ENCODE measurements at regions not wholly inside any gene's neighbourhood (a gene's known extent, or its start where the extent isn't known, plus 50 kb on each side); places are given as distances from the start of the nearest gene placed in this dataset.

- Histone ChIP-seq H3K36me3 (ENCODE audit: control insufficient read depth in 1 of 2, insufficient read depth in 2 of 2, low read length in 2 of 2) (no peaks in the 10 kb centered on the region), H3K9me3 (ENCODE audit: control insufficient read depth in 1 of 2, low read length in 2 of 2) (peaks cover 0 to 7% of the 10 kb centered on the region in 2 donors), H3K27me3 (ENCODE audit: low read depth, low read length) (no peaks in the 10 kb centered on the region)
Observed at GRCh38 chr12:126681676-126682075, 1585.3 kb upstream of the TMEM132C start.

DNA sequence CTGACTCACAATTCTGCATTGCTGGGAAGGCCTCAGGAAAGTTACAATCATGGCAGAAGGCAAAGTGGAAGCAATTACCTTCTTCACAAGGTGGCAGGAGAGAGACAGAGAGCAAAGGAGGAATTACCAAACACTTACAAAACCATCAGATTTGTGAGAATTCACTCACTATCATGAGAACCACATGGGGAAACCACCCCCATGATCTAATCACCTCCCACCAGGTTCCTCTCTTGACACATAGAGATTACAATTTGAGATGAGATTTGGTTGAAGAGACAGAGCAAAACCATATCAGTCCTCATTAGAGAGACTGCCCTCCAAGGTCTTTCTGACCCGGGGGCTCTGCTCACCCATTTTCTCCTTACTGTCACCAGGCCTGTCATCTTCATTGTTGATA is 1582.3 kb upstream of the TMEM132C start:
- H3K27me3 ChIP-seq (ENCODE audit: low read depth, low read length) = no peaks in the 10 kb centered on the region
- H3K9me3 ChIP-seq (ENCODE audit: control insufficient read depth in 1 of 2, low read length in 2 of 2) = peaks cover 0 to 12% of the 10 kb centered on the region in 2 donors
- H3K4me1 ChIP-seq (ENCODE audit: control insufficient read depth in 1 of 2, insufficient read depth in 2 of 2, low read length in 2 of 2) = no peaks in the 10 kb centered on the region
- H3K27ac ChIP-seq (ENCODE audit: low read length) = no peak overlapping the region
- H3K36me3 ChIP-seq (ENCODE audit: control insufficient read depth in 1 of 2, insufficient read depth in 2 of 2, low read length in 2 of 2) = no peaks in the 10 kb centered on the region
- H3K4me3 ChIP-seq (ENCODE audit: low read depth in 1 of 2, low read length in 2 of 2) = no peak overlapping the region

More at GRCh38 chr12:126681676-126682075, 1585.3 kb upstream of the TMEM132C start:
- Histone ChIP-seq H3K27ac (ENCODE audit: low read length) (no peak overlapping the region), H3K4me1 (ENCODE audit: control insufficient read depth in 1 of 2, insufficient read depth in 2 of 2, low read length in 2 of 2) (no peaks in the 10 kb centered on the region), H3K4me3 (ENCODE audit: low read depth in 1 of 2, low read length in 2 of 2) (no peak overlapping the region)

DNA sequence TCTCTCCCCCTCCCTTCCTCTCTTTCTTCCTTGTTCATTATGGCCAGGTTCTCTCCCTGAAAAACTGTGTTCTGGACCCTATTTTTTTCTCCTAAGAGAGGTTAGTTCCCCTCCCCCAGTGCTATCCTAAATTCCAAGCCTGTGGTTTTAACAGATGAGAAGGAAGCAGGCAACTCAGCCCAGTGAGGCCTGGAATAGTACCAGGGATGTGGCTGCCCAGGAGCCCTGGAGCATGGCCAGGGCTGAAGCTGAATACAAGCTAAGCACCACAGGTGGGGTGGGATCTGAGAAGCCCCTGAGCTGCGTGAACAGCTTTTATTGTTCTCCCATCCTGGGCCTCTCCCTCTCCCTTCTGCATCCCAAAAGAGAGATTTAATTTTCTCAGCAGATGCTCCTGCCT is 1581.3 kb upstream of the TMEM132C start:
- H3K27ac ChIP-seq (ENCODE audit: low read length) = no peak overlapping the region
- H3K27me3 ChIP-seq (ENCODE audit: low read depth, low read length) = no peaks in the 10 kb centered on the region
- no peaks in the 10 kb centered on the region for H3K4me1 ChIP-seq (ENCODE audit: control insufficient read depth in 1 of 2, insufficient read depth in 2 of 2, low read length in 2 of 2)
- no peaks in the 10 kb centered on the region for H3K36me3 ChIP-seq (ENCODE audit: control insufficient read depth in 1 of 2, insufficient read depth in 2 of 2, low read length in 2 of 2)
- H3K4me3 ChIP-seq (ENCODE audit: low read depth in 1 of 2, low read length in 2 of 2) = no peak overlapping the region
- peaks cover 0 to 12% of the 10 kb centered on the region in 2 donors for H3K9me3 ChIP-seq (ENCODE audit: control insufficient read depth in 1 of 2, low read length in 2 of 2)

DNA sequence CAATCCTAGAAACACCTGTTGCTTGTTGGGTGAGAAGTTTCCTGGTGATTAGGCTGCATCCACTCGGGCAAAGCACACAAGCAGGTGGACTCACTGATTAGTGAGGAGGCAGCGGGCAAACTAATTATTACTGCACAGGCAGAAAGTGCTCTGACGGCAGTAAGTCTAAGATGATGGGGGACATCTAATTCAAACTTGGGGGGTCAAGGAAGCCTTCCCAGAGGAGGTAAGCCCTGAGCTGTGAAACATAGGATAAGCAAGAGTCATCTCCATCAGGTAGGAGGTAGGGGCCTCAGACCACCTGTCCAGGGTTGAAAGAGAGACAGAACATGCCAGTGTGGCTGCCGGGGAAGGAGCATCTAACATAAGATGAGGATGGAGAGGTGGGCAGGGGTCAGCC is 1578.4 kb upstream of the TMEM132C start:
- peaks cover 0 to 11% of the 10 kb centered on the region in 2 donors for H3K9me3 ChIP-seq (ENCODE audit: control insufficient read depth in 1 of 2, low read length in 2 of 2)

DNA sequence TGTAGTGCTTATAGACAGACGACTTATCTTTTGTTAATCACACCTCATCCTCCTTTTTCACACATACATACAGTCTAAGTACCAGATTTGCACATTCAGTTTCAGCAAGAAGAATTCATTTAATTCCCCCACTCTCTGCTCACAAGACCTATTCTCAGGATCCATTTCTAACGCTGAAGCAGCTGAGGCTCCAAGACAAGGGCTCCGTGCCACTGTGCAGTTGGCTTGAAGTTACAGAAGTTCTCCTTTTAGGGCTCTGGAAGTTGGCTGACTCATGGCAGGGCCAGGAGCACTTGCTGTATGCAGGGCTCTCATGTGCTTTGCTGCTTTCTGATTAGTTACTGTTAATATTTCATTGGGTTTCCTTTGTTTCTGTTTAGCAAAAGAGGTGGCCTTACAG is 1566.9 kb upstream of the TMEM132C start:
- Histone ChIP-seq H3K9me3 (ENCODE audit: control insufficient read depth in 1 of 2, low read length in 2 of 2) (no peaks in the 10 kb centered on the region), H3K27me3 (ENCODE audit: low read depth, low read length) (no peaks in the 10 kb centered on the region), H3K4me1 (ENCODE audit: control insufficient read depth in 1 of 2, insufficient read depth in 2 of 2, low read length in 2 of 2) (no peaks in the 10 kb centered on the region), H3K4me3 (ENCODE audit: low read depth in 1 of 2, low read length in 2 of 2) (no peak overlapping the region), H3K27ac (ENCODE audit: low read length) (no peak overlapping the region), H3K36me3 (ENCODE audit: control insufficient read depth in 1 of 2, insufficient read depth in 2 of 2, low read length in 2 of 2) (no peaks in the 10 kb centered on the region)

More for the DNA sequence above, 1578.4 kb upstream of the TMEM132C start:
- Histone ChIP-seq H3K27ac (ENCODE audit: low read length) (no peak overlapping the region), H3K4me3 (ENCODE audit: low read depth in 1 of 2, low read length in 2 of 2) (no peak overlapping the region), H3K36me3 (ENCODE audit: control insufficient read depth in 1 of 2, insufficient read depth in 2 of 2, low read length in 2 of 2) (no peaks in the 10 kb centered on the region), H3K27me3 (ENCODE audit: low read depth, low read length) (no peaks in the 10 kb centered on the region), H3K4me1 (ENCODE audit: control insufficient read depth in 1 of 2, insufficient read depth in 2 of 2, low read length in 2 of 2) (no peaks in the 10 kb centered on the region)

DNA sequence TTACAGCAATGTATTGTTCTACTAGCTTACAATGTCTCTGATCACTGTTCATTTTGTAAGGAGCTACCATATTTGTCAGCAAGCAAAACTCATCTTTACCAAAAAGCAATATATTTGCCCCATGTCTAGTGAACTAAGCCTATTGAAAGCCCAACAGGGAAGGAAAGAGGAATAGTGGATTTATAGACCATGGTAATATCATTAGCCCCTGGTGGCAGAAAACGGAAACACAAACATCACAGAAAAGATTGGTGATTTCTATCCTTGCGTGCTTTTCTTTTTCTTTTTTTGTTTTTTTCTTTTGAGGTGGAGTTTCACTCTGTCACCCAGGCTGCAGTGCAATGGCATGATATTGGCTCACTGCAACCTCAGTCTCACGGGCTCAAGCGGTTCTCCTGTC is 1562.4 kb upstream of the TMEM132C start:
- Histone ChIP-seq H3K4me3 (ENCODE audit: low read depth in 1 of 2, low read length in 2 of 2) (no peak overlapping the region), H3K9me3 (ENCODE audit: control insufficient read depth in 1 of 2, low read length in 2 of 2) (no peaks in the 10 kb centered on the region), H3K27me3 (ENCODE audit: low read depth, low read length) (no peaks in the 10 kb centered on the region), H3K27ac (ENCODE audit: low read length) (no peak overlapping the region), H3K4me1 (ENCODE audit: control insufficient read depth in 1 of 2, insufficient read depth in 2 of 2, low read length in 2 of 2) (no peaks in the 10 kb centered on the region), H3K36me3 (ENCODE audit: control insufficient read depth in 1 of 2, insufficient read depth in 2 of 2, low read length in 2 of 2) (no peaks in the 10 kb centered on the region)

DNA sequence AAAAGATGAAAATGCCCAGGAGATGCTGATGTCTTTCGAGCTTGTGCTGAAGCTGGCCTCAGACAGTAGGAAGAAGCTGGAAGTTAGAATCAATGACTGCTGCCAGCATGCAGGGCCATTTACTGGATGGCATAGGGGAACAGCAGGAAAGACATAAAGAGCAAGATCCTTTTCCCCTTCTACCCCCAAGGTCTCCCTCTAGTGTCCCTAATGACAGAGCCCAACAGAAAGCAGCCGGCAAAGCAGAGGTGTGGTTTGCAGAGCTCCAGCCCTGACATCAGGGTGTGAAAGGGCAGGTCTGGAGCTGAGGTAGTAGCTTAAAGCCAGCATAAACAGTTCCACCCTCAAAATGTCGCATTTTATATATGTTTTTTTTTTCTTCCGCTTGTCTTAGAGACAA is 1560.7 kb upstream of the TMEM132C start:
- Histone ChIP-seq H3K27me3 (ENCODE audit: low read depth, low read length) (no peaks in the 10 kb centered on the region), H3K4me1 (ENCODE audit: control insufficient read depth in 1 of 2, insufficient read depth in 2 of 2, low read length in 2 of 2) (no peaks in the 10 kb centered on the region), H3K4me3 (ENCODE audit: low read depth in 1 of 2, low read length in 2 of 2) (no peak overlapping the region), H3K36me3 (ENCODE audit: control insufficient read depth in 1 of 2, insufficient read depth in 2 of 2, low read length in 2 of 2) (no peaks in the 10 kb centered on the region), H3K27ac (ENCODE audit: low read length) (no peak overlapping the region), H3K9me3 (ENCODE audit: control insufficient read depth in 1 of 2, low read length in 2 of 2) (no peaks in the 10 kb centered on the region)

DNA sequence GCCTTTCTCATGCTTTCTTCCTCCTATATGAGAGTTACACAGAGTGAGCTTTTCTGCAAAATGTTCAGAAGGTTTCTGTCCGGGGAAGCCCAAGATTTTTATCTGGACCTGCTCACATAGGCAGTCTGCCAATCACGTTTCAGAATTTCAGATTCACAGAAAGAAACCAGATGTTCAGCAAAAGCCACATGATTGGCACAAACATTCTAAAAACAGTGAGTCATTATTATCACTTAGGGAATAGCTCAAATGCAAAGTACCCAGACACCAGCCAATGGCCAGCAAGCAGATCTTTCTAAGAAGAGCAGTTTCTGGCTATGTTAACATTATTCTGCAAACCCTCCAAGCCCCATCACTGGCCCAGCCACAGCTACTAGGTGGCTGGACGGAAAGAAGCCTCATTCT is 1558.5 kb upstream of the TMEM132C start:
- H3K9me3 ChIP-seq (ENCODE audit: control insufficient read depth in 1 of 2, low read length in 2 of 2) = no peaks in the 10 kb centered on the region
- no peak overlapping the region for H3K4me3 ChIP-seq (ENCODE audit: low read depth in 1 of 2, low read length in 2 of 2)
- H3K36me3 ChIP-seq (ENCODE audit: control insufficient read depth in 1 of 2, insufficient read depth in 2 of 2, low read length in 2 of 2) = no peaks in the 10 kb centered on the region
- no peaks in the 10 kb centered on the region for H3K27me3 ChIP-seq (ENCODE audit: low read depth, low read length)
- H3K27ac ChIP-seq (ENCODE audit: low read length) = no peak overlapping the region
- no peaks in the 10 kb centered on the region for H3K4me1 ChIP-seq (ENCODE audit: control insufficient read depth in 1 of 2, insufficient read depth in 2 of 2, low read length in 2 of 2)

GRCh38 chr12:126718365-126718764 is 1548.6 kb upstream of the TMEM132C start:
- no peaks in the 10 kb centered on the region for H3K9me3 ChIP-seq (ENCODE audit: control insufficient read depth in 1 of 2, low read length in 2 of 2)
- no peak overlapping the region for H3K4me3 ChIP-seq (ENCODE audit: low read depth in 1 of 2, low read length in 2 of 2)
- no peaks in the 10 kb centered on the region for H3K36me3 ChIP-seq (ENCODE audit: control insufficient read depth in 1 of 2, insufficient read depth in 2 of 2, low read length in 2 of 2)
- no peaks in the 10 kb centered on the region for H3K27me3 ChIP-seq (ENCODE audit: low read depth, low read length)
- H3K4me1 ChIP-seq (ENCODE audit: control insufficient read depth in 1 of 2, insufficient read depth in 2 of 2, low read length in 2 of 2) = no peaks in the 10 kb centered on the region
- H3K27ac ChIP-seq (ENCODE audit: low read length) = no peak overlapping the region

- Histone ChIP-seq H3K4me3 (ENCODE audit: low read depth in 1 of 2, low read length in 2 of 2) (no peak overlapping the region), H3K36me3 (ENCODE audit: control insufficient read depth in 1 of 2, insufficient read depth in 2 of 2, low read length in 2 of 2) (no peaks in the 10 kb centered on the region), H3K27ac (ENCODE audit: low read length) (no peak overlapping the region), H3K9me3 (ENCODE audit: control insufficient read depth in 1 of 2, low read length in 2 of 2) (no peaks in the 10 kb centered on the region), H3K4me1 (ENCODE audit: control insufficient read depth in 1 of 2, insufficient read depth in 2 of 2, low read length in 2 of 2) (no peaks in the 10 kb centered on the region), H3K27me3 (ENCODE audit: low read depth, low read length) (no peaks in the 10 kb centered on the region)
Observed at GRCh38 chr12:126719912-126720705, 1546.9 kb upstream of the TMEM132C start.

DNA sequence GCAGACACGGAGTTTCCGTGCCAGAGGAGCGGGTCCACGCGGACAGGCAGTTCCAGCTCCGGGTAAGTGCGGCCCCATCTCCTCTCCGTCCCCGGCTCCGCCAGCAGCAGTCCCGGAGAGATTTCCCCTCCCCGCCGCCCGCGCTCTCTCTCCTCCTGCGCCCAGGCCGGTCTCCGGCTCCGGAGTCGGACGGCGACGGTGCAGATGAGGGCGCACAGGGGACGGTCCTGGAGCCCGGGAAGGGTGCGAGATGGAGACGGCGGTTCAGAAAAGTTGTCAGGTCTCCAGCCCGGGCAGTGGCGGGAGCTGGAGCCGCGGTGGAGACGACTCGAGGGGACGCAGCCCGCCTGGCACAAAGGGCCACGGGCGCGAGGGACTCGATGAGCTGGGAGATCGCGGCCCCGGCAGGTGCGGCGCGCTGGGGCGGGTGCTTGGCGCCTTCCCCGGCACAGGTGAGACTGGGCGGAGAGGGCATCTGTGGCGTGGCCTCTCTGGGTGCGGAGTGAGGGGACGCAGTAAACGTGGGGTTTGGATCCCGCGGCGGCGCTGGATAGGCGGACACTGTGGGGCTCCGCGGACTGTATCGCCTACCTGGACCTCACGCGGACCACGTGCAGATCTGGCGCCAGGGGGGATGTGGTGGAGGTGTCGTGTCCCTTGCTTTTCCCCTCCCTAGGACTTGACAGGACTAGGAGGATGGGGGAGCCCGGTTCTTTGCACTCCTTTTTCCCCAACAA is 1540.3 kb upstream of the TMEM132C start:
- no peak overlapping the region for H3K4me3 ChIP-seq (ENCODE audit: low read depth in 1 of 2, low read length in 2 of 2)

More for the DNA sequence above, 1540.3 kb upstream of the TMEM132C start:
- Histone ChIP-seq H3K27ac (ENCODE audit: low read length) (no peak overlapping the region), H3K9me3 (ENCODE audit: control insufficient read depth in 1 of 2, low read length in 2 of 2) (no peaks in the 10 kb centered on the region), H3K4me1 (ENCODE audit: control insufficient read depth in 1 of 2, insufficient read depth in 2 of 2, low read length in 2 of 2) (no peaks in the 10 kb centered on the region), H3K27me3 (ENCODE audit: low read depth, low read length) (no peaks in the 10 kb centered on the region), H3K36me3 (ENCODE audit: control insufficient read depth in 1 of 2, insufficient read depth in 2 of 2, low read length in 2 of 2) (no peaks in the 10 kb centered on the region)

Data from muscle layer of duodenum (tissue), 2 donors.